GM18511 (cell line): ENCODE measurements at regions not wholly inside any gene's neighbourhood (a gene's known extent, or its start where the extent isn't known, plus 50 kb on each side); places are given as distances from the start of the nearest gene placed in this dataset.
"Not testable (repeated sequence)": the region's sequence is repeated elsewhere in the genome, so short reads cannot be mapped to it uniquely, and the experiment has no call there.

Experiments used
- ATAC-seq: cut with Tn5 transposase; IDR thresholded peaks from one replicate; pipeline ENCODE4 v1.9.1; 2021; ENCODE audit warnings: mild to moderate bottlenecking, moderate library complexity; ENCODE audit not compliant: unreplicated experiment

DNA sequence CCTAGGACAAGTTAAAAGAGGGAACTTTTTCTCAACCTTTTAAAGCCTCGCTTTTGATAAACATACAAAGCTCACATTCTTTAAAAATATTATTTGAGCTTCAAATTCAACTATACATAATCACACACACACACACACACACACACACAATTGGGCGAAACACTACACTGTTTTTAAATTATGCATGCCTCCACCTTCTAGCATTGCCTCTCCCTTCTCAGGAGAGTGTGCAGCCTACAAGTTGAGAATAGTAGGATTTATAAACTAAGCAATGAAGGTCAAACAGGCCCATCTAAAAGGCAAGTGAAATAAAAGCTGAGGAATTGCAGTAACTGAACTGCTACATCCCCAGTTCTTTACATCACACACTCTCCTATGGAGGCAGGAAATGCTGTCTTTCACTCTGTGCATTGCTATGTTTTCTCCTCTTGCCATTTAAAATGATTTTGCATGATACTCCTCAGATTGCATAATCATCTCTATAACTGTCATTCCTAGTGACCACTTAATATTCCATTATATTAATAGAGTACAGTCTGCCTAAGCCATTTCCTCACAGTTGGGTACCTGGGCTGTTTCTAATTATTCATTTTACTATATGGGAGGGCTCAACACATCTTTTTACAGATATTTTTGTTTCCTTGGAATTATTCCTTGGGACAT, 92.5 kb upstream of the KCNE2 start:
- no peak for ATAC-seq

DNA sequence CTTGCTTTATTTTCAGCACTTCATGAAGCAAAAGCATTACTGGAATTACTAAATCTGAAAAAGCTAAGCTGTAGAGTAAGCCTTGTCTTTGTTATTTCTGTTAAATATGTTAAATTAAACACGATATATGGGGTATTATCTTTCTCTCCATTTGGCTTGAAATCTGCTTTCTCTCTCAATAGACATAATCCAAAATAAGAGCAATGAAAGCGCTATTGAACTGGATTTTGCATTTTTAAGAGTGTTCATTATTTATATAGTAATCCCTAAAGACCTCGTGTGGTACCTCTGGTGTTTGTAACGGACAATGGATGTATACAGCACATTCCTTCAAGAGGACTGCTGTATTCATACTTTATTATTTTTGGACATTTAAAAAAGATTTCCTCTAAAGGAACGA, 91.5 kb upstream of the KCNE2 start:
- no peak for ATAC-seq

DNA sequence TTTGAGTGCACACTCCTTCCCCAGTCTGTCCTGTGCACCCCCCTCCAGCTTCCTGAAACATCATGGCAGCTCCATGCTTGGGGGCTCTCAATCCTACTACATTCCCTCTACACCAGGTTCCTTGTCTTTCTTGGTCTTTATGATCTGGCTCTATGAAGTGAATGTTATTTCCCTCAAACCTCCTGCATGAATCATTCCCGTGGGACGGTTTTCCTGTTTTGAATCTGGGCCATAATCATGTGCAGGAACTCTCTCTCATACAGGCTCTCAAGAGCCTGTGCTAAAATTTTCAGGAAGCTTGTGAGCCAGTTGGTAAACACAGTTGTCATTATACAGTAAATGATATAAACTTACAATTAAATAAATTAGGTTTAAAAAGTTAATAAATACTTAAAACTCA, 89.8 kb upstream of the KCNE2 start:
- no peak for ATAC-seq

- ATAC-seq: no peak
Measured at GRCh38 chr21:34276711-34277425, 86.9 kb upstream of the KCNE2 start.

GRCh38 chr21:34278451-34278850, 85.4 kb upstream of the KCNE2 start:
- no peak for ATAC-seq

DNA sequence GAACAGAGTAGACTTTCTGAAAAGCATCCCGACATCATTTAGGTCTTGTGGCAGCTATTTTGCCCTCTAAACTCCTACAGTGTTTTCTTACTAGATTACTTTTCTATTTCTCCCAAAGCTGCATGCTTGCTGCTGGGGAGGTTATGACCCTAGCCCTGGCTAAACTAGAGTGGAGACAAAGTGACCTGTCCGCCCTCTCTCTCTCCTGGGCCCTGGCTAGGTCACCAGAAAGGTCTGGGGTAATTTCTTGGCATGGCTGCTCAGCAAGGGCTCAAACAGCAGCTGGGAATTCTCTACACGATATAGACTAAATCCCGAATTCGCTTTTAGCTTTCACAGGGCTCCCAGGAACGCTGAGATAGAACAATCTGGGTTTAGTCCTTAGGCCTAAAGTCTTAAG, 84.5 kb upstream of the KCNE2 start:
- no peak for ATAC-seq

DNA sequence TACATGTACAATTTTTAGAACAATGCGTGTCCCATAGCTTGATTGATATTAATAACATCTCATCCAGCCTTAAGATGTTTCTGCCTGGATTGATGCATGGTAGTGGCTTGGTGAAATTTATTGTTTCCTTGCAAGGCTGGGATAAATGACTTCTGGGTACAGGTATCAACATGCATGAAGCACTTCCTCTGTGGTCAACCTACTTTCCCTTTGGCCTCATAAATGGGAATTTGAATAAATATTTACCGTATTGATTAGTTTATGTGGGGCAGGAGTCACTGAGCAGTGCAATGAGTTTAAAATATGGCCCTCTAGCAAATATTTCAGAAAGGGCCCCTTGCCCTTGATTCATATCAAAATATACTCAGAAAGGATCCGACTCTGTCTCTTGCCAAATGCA, 83.9 kb upstream of the KCNE2 start:
- no peak for ATAC-seq

- no peak for ATAC-seq
Measured at GRCh38 chr21:34280389-34280795, 83.4 kb upstream of the KCNE2 start.

DNA sequence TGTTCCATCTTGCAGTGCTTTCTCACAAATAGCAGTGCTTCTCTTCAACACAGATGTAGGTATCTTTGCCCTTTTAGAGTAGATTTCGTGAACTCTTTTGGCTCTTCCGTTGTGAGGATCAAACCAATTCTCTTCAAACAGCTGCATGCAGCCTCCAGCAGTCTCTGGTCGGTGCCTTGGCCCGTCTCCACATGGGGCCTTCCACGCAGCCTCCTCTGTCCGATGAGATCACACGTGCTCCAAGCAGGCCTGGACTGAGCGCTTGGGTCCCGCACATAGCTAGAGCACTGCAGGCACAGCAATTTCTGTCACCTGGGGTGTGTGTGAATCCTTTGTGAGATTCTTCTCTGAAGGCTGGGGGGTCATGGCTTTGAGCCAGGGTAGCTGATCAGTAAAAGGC, 82.8 kb upstream of the KCNE2 start:
- no peak for ATAC-seq

DNA sequence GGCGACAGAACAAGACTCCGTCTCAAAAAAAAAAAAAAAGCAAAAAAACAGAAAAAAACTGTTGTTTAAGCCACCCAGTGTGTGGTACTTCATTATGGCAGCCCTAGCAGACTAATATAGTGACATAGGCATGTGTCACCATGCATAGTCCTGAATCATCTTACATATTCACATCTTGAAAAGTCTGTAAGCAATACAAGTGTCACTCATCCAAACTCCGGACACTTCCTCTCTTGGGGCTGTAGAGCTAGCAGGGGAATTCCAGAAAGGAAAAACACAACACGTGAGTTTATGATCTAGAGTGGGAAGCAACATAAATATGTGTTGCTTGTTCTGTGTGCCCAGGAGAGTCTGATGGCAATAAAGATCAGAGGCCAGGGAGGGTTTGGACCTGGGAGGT, 81.6 kb upstream of the KCNE2 start:
- no peak for ATAC-seq

DNA sequence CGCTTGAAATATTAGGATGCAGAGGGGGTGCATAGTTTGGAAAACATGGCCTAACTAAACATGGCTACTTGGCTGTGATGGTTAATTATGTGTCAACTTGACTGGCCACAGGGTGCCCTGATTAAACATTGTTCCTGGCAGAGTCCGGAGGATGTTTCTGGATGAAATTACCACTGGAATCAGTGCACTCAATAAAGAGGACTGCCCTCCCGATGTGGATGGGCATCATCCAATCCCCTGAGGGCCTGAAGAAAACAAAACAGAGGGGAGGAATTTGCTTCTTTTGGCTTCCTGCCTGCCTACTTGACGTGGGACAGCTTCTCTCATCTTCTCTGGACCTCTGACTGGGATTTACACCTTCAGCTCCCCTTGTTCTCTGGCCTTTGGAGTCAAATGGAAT, 79.1 kb upstream of the KCNE2 start:
- ATAC-seq: no peak

GRCh38 chr21:34288042-34288441, 75.8 kb upstream of the KCNE2 start:
- not testable (repeated sequence) for ATAC-seq

- no peak for ATAC-seq
Measured at GRCh38 chr21:34289856-34290255, 74.0 kb upstream of the KCNE2 start.

DNA sequence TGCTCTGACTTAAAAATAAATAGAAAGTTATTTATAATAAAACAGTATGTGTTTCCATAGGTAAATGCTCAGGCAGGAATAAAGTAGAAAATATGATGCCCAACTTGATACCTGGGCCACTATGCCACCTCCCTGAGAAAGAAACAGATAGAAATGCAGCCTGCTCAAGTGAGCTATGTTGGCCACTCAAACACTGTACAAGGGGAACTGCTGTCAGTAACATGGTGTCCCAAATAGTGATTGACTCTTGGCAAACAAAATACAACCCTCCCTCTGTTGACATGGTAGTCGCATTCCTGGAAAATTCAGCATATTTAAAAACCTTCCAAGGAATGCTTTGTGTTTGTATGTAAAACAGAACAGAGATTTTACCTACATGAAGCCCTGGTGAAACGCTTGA, 66.9 kb upstream of the KCNE2 start:
- ATAC-seq: no peak

DNA sequence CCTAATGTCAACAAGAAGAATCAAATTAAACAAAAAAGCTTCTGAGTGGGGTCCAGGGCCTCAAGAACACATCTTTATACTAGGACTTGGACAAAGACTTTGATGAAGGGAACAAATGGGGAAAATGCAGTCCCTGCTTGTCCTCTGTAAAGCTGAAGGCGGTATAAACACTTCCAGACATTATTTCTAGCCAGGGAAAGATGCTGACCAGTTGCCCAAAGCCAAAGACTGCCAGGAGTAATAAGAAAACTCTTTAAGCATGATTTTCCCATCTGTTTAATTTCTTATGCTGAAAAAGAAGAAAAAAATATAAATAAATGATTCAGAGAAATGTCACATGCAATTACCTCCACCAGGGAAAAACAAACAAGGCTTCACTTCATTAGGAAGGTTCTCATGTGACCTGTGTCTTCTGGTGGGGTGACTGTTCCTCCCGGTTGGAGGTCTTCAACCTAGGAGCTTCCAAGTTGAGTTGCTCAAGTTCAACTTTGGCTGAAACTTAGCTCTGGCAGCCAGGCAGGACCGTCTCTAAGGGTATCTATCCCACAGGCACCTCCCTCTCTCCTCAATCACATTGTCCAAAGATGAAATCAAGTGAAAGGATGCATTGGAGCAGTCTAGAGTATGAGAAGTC, 65.2 kb upstream of the KCNE2 start:
- ATAC-seq: no peak

GRCh38 chr21:34299168-34299539, 64.7 kb upstream of the KCNE2 start:
- no peak for ATAC-seq

- no peak for ATAC-seq
Measured at GRCh38 chr21:34302521-34302920, 61.3 kb upstream of the KCNE2 start.

- no peak for ATAC-seq
Measured at GRCh38 chr21:34305605-34306604, 57.9 kb upstream of the KCNE2 start.

GRCh38 chr21:34307991-34308532, 55.7 kb upstream of the KCNE2 start:
- ATAC-seq: no peak

- no peak for ATAC-seq
Measured at GRCh38 chr21:34311561-34312330, 52.1 kb upstream of the KCNE2 start.
